ENCODE measurements at regions not wholly inside any gene's neighbourhood (a gene's known extent, or its start where the extent isn't known, plus 50 kb on each side); places are given as distances from the start of the nearest gene placed in this dataset.

DNA sequence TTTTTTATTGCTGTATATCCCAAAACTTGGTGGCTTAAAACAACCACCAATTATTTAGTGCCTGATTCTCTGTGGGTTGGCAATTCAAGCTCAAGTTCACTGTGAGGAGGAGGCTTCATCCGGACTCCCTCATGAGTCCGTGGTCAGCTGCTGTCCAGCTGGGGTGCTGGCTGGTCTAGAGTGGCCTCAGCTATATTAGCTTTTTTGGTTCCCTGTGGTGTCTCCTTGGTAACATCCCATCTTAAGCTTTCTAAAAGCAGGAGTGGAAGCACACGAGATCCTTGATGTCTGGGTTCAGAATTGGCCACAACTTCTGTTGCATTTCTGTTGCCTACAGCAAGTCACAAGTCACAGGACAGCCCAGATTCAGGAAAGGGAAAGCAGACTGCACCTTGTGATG lies 536.5 kb upstream of the FZD8 start:
- ChIA-PET POLR2A (no interaction called here), CTCF (no interaction called here)
- Mint-ChIP-seq H3K4me1 (ENCODE audit: low read depth) (no peaks in the 10 kb centered on the region), H3K36me3 (ENCODE audit: low read depth) (no peaks in the 10 kb centered on the region), H3K27ac (no peak overlapping the region), H3K9me3 (peaks cover 2% of the 10 kb centered on the region), H3K27me3 (no peaks in the 10 kb centered on the region), H3K4me3 (no peak overlapping the region)
- ATAC-seq (no peak), DNase-seq (no peak)
- intact Hi-C loops (cut with micrococcal nuclease) = no loop called here
- TF ChIP-seq, protein P1, sequence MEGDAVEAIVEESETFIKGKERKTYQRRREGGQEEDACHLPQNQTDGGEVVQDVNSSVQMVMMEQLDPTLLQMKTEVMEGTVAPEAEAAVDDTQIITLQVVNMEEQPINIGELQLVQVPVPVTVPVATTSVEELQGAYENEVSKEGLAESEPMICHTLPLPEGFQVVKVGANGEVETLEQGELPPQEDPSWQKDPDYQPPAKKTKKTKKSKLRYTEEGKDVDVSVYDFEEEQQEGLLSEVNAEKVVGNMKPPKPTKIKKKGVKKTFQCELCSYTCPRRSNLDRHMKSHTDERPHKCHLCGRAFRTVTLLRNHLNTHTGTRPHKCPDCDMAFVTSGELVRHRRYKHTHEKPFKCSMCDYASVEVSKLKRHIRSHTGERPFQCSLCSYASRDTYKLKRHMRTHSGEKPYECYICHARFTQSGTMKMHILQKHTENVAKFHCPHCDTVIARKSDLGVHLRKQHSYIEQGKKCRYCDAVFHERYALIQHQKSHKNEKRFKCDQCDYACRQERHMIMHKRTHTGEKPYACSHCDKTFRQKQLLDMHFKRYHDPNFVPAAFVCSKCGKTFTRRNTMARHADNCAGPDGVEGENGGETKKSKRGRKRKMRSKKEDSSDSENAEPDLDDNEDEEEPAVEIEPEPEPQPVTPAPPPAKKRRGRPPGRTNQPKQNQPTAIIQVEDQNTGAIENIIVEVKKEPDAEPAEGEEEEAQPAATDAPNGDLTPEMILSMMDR (IDR thresholded peaks at IDR 0.05) = no peak

DNA sequence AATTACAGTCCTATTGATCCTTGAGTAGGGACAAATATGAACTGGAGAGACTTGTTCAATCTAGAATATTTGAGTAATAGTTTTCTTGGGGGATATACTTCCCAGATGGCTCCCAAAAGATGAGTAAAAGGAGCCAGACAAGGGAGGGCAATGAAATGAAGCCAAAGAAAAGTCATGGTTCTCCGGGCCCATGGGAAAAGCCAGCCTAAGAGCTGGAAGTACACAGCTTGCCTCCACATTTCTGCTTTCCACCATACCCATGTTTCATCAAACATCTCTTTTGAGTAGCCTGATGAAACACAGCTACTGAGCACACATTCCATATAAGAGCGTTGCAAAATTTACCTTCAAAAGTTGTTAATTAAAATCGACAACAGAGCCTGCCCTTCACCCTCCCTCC lies 535.0 kb upstream of the FZD8 start:
- ChIA-PET POLR2A (no interaction called here), CTCF (no interaction called here)
- Mint-ChIP-seq H3K27ac (no peak overlapping the region), H3K4me3 (no peak overlapping the region), H3K36me3 (ENCODE audit: low read depth) (no peaks in the 10 kb centered on the region), H3K9me3 (no peaks in the 10 kb centered on the region), H3K27me3 (no peaks in the 10 kb centered on the region), H3K4me1 (ENCODE audit: low read depth) (no peaks in the 10 kb centered on the region)
- ATAC-seq = no peak
- DNase-seq = no peak
- TF ChIP-seq, protein P1 (IDR thresholded peaks at IDR 0.05) = no peak
- intact Hi-C loops (cut with micrococcal nuclease) = no loop called here

DNA sequence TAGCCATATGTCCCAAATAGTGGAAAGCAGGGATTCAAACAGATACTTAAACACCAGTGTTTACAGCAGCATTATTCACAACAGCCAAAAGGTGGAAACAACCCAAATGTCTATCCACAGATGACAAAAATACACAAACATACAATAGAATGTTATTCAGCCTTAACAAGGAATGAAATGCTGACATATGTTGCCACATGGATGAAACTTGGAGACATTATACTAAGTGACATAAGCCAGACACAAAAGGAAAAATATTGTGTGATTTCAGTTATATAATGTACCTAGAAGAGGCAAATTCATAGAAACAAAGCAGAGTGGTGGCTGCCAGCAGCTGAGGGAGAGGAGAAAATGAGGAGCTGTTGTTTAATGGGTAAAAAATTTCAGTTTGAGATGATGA lies 533.9 kb upstream of the FZD8 start:
- TF ChIP-seq, protein P1 (IDR thresholded peaks at IDR 0.05) = no peak
- ChIA-PET CTCF (no interaction called here), POLR2A (no interaction called here)

DNA sequence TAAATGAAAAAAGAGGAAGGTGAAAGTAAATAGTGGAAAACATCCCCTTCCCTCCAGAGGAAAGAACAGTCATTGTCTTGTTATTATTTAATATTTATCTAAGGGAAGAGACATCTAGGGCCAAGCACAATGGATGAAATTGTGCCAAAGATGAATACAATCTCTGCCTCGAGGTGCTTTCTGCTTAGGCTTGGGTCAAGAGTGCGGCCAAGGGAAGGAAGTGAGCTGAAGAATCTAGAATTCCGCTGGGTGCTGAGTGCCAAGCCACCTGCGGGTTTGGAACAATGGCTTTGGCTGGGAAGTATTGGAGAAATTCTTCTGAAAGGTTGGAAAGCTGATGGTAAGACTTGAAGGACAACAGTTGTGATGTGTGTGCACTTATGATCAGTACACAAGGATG lies 531.3 kb upstream of the FZD8 start:
- no peak for DNase-seq
- POLR2A ChIA-PET = no interaction called here

More for the DNA sequence above, 533.9 kb upstream of the FZD8 start:
- Mint-ChIP-seq H3K9me3 (no peaks in the 10 kb centered on the region), H3K4me3 (no peak overlapping the region), H3K36me3 (ENCODE audit: low read depth) (no peaks in the 10 kb centered on the region), H3K4me1 (ENCODE audit: low read depth) (no peaks in the 10 kb centered on the region), H3K27ac (no peak overlapping the region), H3K27me3 (no peaks in the 10 kb centered on the region)
- no peak for DNase-seq
- ATAC-seq = no peak
- intact Hi-C loops (cut with micrococcal nuclease) = no loop called here

DNA sequence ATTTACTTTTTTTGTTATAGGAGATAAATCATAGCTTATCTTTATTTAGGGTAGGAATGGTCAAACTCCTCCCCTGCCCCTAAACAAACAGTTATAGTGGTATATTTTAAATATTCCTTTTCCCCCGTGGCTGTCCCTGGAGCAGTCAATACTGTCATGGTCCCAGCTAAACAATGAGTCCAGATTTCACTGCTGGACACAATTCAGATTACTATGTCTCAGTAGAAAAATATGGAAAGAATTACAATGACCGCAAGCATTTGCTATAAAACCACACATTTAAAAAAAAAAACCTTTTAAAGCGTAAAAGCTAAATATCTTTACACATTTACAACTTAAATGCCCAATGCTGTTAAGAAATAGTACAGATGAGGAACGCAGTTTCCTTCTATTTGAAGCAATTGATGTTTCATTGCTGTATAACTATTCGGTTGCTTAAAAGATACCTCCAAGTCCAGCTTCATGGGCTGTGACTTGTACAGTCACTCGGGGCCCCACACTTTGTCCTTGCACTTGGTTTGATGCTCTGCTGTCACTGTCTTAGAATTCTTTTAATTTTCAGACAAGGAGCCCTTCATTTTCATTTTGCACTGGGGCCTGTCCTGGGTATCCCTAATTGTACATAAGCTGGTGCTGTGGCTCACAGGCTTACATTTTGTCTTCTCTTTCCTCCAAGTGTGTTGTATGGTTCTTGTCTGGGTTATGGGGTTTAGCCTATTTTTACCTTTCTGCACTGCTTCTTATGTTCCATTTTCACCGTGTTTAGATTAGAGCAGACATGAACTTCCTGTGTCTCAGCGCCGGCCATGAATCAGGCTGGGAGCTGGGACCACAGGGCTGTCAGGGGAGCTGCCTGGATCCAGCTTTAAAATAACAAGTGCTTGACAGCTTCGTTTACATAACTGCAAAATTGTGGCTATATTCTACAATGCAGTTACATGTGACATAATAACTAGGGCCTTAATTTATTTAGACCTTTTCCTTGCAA lies 530.2 kb upstream of the FZD8 start:
- intact Hi-C loops (cut with micrococcal nuclease) = no loop called here
- no peaks in the 10 kb centered on the region for H3K27me3 Mint-ChIP-seq
- no peak for ATAC-seq
- H3K27ac Mint-ChIP-seq = no peak overlapping the region
- CTCF ChIA-PET = no interaction called here
- no peak overlapping the region for H3K4me3 Mint-ChIP-seq
- TF ChIP-seq, protein P1 (IDR thresholded peaks at IDR 0.05) = no peak
- H3K36me3 Mint-ChIP-seq (ENCODE audit: low read depth) = no peaks in the 10 kb centered on the region
- DNase-seq = no peak
- no peaks in the 10 kb centered on the region for H3K4me1 Mint-ChIP-seq (ENCODE audit: low read depth)
- POLR2A ChIA-PET = no interaction called here
- H3K9me3 Mint-ChIP-seq = no peaks in the 10 kb centered on the region

More for the DNA sequence above, 531.3 kb upstream of the FZD8 start:
- CTCF ChIA-PET = no interaction called here
- intact Hi-C loops (cut with micrococcal nuclease) = no loop called here
- TF ChIP-seq, protein P1 (IDR thresholded peaks at IDR 0.05) = no peak
- H3K9me3 Mint-ChIP-seq = no peaks in the 10 kb centered on the region
- H3K4me1 Mint-ChIP-seq (ENCODE audit: low read depth) = no peaks in the 10 kb centered on the region
- H3K27ac Mint-ChIP-seq = no peak overlapping the region
- ATAC-seq = no peak
- no peaks in the 10 kb centered on the region for H3K27me3 Mint-ChIP-seq
- no peaks in the 10 kb centered on the region for H3K36me3 Mint-ChIP-seq (ENCODE audit: low read depth)
- H3K4me3 Mint-ChIP-seq = no peak overlapping the region
